ENCODE measurements at regions not wholly inside any gene's neighbourhood (a gene's known extent, or its start where the extent isn't known, plus 50 kb on each side); places are given as distances from the start of the nearest gene placed in this dataset.
"Not testable (repeated sequence)": the region's sequence is repeated elsewhere in the genome, so short reads cannot be mapped to it uniquely, and the experiment has no call there.

GRCh38 chr5:38135486-38136039, 122.8 kb upstream of the EGFLAM start:
- no peaks in the 10 kb centered on the region for H3K9me3 ChIP-seq (ENCODE audit: insufficient read depth, low read length)
- H3K27ac ChIP-seq (ENCODE audit: low read length), result no peak overlapping the region
- H3K4me1 ChIP-seq (ENCODE audit: low read length), result no peaks in the 10 kb centered on the region
- H3K79me2 ChIP-seq (ENCODE audit: low read length), result no peaks in the 10 kb centered on the region
- no peak overlapping the region for H3K4me3 ChIP-seq (ENCODE audit: low read length)
- no peak for TF ChIP-seq EZH2phosphoT487 (IDR thresholded peaks at IDR 0.05; ENCODE audit: low read depth)
- peaks cover 8% of the 10 kb centered on the region; the same call in 1 of the 2 replicates for H3K27me3 ChIP-seq (ENCODE audit: low read depth, low read length)
- no peak overlapping the region for H2AFZ ChIP-seq (ENCODE audit: low read depth, low read length)
- H3K4me2 ChIP-seq (ENCODE audit: low read length), result no peak overlapping the region
- no peaks in the 10 kb centered on the region for H4K20me1 ChIP-seq (ENCODE audit: insufficient read depth, low read length)
- H3K9ac ChIP-seq (ENCODE audit: low read length), result no peak overlapping the region
- H3K36me3 ChIP-seq (replicated peaks; ENCODE audit: low read depth, low read length), result no peaks in the 10 kb centered on the region

- no peaks in the 10 kb centered on the region for H4K20me1 ChIP-seq (ENCODE audit: insufficient read depth, low read length)
- H3K4me3 ChIP-seq (ENCODE audit: low read length), result no peak overlapping the region
- no peaks in the 10 kb centered on the region for H3K36me3 ChIP-seq (replicated peaks; ENCODE audit: low read depth, low read length)
- no peaks in the 10 kb centered on the region for H3K9me3 ChIP-seq (ENCODE audit: insufficient read depth, low read length)
- H3K4me2 ChIP-seq (ENCODE audit: low read length), result no peak overlapping the region
- H3K4me1 ChIP-seq (ENCODE audit: low read length), result no peaks in the 10 kb centered on the region
- no peak overlapping the region for H3K27ac ChIP-seq (ENCODE audit: low read length)
- no peak for TF ChIP-seq EZH2phosphoT487 (IDR thresholded peaks at IDR 0.05; ENCODE audit: low read depth)
- TF ChIP-seq CTCF (IDR thresholded peaks at IDR 0.05; ENCODE audit: low read depth, low read length), result no peak
- H3K9ac ChIP-seq (ENCODE audit: low read length), result no peak overlapping the region
- H3K27me3 ChIP-seq (ENCODE audit: low read depth, low read length), result peaks cover 5% of the 10 kb centered on the region; the same call in 1 of the 2 replicates
- H2AFZ ChIP-seq (ENCODE audit: low read depth, low read length), result no peak overlapping the region
- no peaks in the 10 kb centered on the region for H3K79me2 ChIP-seq (ENCODE audit: low read length)
Measured at GRCh38 chr5:38134810-38135209, 123.5 kb upstream of the EGFLAM start.

GRCh38 chr5:38134294-38134693, 124.1 kb upstream of the EGFLAM start:
- H3K27ac ChIP-seq (ENCODE audit: low read length); H3K27me3 ChIP-seq (ENCODE audit: low read depth, low read length); H3K4me2 ChIP-seq (ENCODE audit: low read length); H3K79me2 ChIP-seq (ENCODE audit: low read length); H3K36me3 ChIP-seq (replicated peaks; ENCODE audit: low read depth, low read length); H3K9ac ChIP-seq (ENCODE audit: low read length); H3K9me3 ChIP-seq (ENCODE audit: insufficient read depth, low read length); H4K20me1 ChIP-seq (ENCODE audit: insufficient read depth, low read length); H2AFZ ChIP-seq (ENCODE audit: low read depth, low read length); H3K4me3 ChIP-seq (ENCODE audit: low read length); H3K4me1 ChIP-seq (ENCODE audit: low read length): not testable (repeated sequence)

GRCh38 chr5:38131686-38132085, 126.7 kb upstream of the EGFLAM start:
- Histone ChIP-seq H3K36me3 (replicated peaks; ENCODE audit: low read depth, low read length) (no peaks in the 10 kb centered on the region), H3K79me2 (ENCODE audit: low read length) (no peaks in the 10 kb centered on the region), H3K4me2 (ENCODE audit: low read length) (no peak overlapping the region), H2AFZ (ENCODE audit: low read depth, low read length) (no peak overlapping the region), H3K9ac (ENCODE audit: low read length) (no peak overlapping the region), H3K4me1 (ENCODE audit: low read length) (no peaks in the 10 kb centered on the region), H3K27ac (ENCODE audit: low read length) (no peak overlapping the region), H3K9me3 (ENCODE audit: insufficient read depth, low read length) (no peaks in the 10 kb centered on the region), H3K4me3 (ENCODE audit: low read length) (no peak overlapping the region), H3K27me3 (ENCODE audit: low read depth, low read length) (no peaks in the 10 kb centered on the region), H4K20me1 (ENCODE audit: insufficient read depth, low read length) (no peaks in the 10 kb centered on the region)
- TF ChIP-seq CTCF (IDR thresholded peaks at IDR 0.05; ENCODE audit: low read depth, low read length), result no peak
- TF ChIP-seq EZH2phosphoT487 (IDR thresholded peaks at IDR 0.05; ENCODE audit: low read depth), result no peak

GRCh38 chr5:38124321-38124720, 134.0 kb upstream of the EGFLAM start:
- Histone ChIP-seq H3K27ac (ENCODE audit: low read length) (no peak overlapping the region), H3K4me2 (ENCODE audit: low read length) (no peak overlapping the region), H4K20me1 (ENCODE audit: insufficient read depth, low read length) (no peaks in the 10 kb centered on the region), H3K36me3 (replicated peaks; ENCODE audit: low read depth, low read length) (no peaks in the 10 kb centered on the region), H3K9ac (ENCODE audit: low read length) (no peak overlapping the region), H3K4me3 (ENCODE audit: low read length) (no peak overlapping the region), H3K27me3 (ENCODE audit: low read depth, low read length) (no peaks in the 10 kb centered on the region), H3K9me3 (ENCODE audit: insufficient read depth, low read length) (no peaks in the 10 kb centered on the region), H3K4me1 (ENCODE audit: low read length) (peaks cover 9% of the 10 kb centered on the region), H2AFZ (ENCODE audit: low read depth, low read length) (no peak overlapping the region), H3K79me2 (ENCODE audit: low read length) (no peaks in the 10 kb centered on the region)
- TF ChIP-seq EZH2phosphoT487 (IDR thresholded peaks at IDR 0.05; ENCODE audit: low read depth), result no peak
- no peak for TF ChIP-seq CTCF (IDR thresholded peaks at IDR 0.05; ENCODE audit: low read depth, low read length)

All from OCI-LY3 (cell line).